Muscle layer of colon (tissue), 2 donors: ENCODE measurements at regions not wholly inside any gene's neighbourhood (a gene's known extent, or its start where the extent isn't known, plus 50 kb on each side); places are given as distances from the start of the nearest gene placed in this dataset.

Source experiments
- H3K27ac ChIP-seq: one replicate; pipeline ENCODE4 v1.7.0; 2013; ENCODE audit warnings: low read depth, mild to moderate bottlenecking, low read length, moderate library complexity
- H3K27me3 ChIP-seq, 2 donors: one replicate each; pipeline ENCODE4 v1.7.0; 2013; ENCODE audit warnings: low read length in 2 of 2, mild to moderate bottlenecking in 2 of 2; ENCODE audit not compliant: insufficient read depth in 2 of 2, control insufficient read depth in 1 of 2
- H3K36me3 ChIP-seq: one replicate; pipeline ENCODE4 v1.7.0; 2013; ENCODE audit warnings: mild to moderate bottlenecking, low read length; ENCODE audit not compliant: insufficient read depth
- H3K4me1 ChIP-seq: one replicate; pipeline ENCODE4 v1.7.0; 2013; ENCODE audit warnings: mild to moderate bottlenecking, low read length; ENCODE audit not compliant: insufficient read depth
- H3K4me3 ChIP-seq, 2 donors: one replicate each; pipeline ENCODE4 v1.7.0; 2013; ENCODE audit warnings: low read length in 2 of 2, low read depth in 1 of 2, mild to moderate bottlenecking in 1 of 2, moderate library complexity in 1 of 2
- H3K9ac ChIP-seq: one replicate; pipeline ENCODE4 v1.7.0; 2013; ENCODE audit warnings: low read length
- H3K9me3 ChIP-seq: one replicate; pipeline ENCODE4 v1.7.0; 2013; ENCODE audit warnings: mild to moderate bottlenecking, low read length
- donor health status: abdominal sarcoma.
- donor health status: Adenocarcinoma of cecum.

GRCh38 chr3:156608601-156609514 is 53.9 kb upstream of the SSR3 start:
- Histone ChIP-seq H3K27ac (no peak overlapping the region), H3K9me3 (no peaks in the 10 kb centered on the region), H3K9ac (no peak overlapping the region)

DNA sequence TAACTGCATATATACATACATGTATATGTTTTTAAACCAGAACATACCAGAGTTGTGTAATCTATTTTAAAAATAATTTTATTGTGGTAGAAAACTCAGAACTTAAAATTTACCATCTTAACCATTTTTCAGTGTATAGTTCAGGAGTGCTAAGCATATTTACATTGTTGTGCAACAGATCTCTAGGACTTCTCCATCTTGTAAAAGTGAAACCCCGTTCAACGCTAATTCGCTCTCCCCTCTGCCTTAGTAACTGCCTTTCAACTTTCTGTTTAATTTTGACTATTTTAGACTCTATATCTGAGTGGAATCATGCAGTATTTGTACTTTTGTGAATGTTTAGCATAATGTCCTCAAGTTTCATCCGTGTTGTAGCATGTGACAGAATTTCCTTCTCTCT is 51.8 kb upstream of the SSR3 start:
- no peaks in the 10 kb centered on the region for H3K27me3 ChIP-seq
- peak overlapping the region; percentile 81 for H3K27ac ChIP-seq
- H3K4me1 ChIP-seq, result peaks cover 4% of the 10 kb centered on the region
- H3K4me3 ChIP-seq, result peak overlapping the region in 1 of 2 donors; percentile 24
- H3K36me3 ChIP-seq, result no peaks in the 10 kb centered on the region
- H3K9ac ChIP-seq, result no peak overlapping the region
- H3K9me3 ChIP-seq, result no peaks in the 10 kb centered on the region

More at GRCh38 chr3:156608601-156609514, 53.9 kb upstream of the SSR3 start:
- no peaks in the 10 kb centered on the region for H3K27me3 ChIP-seq
- H3K36me3 ChIP-seq, result no peaks in the 10 kb centered on the region
- H3K4me3 ChIP-seq, result no peak overlapping the region
- peaks cover 4% of the 10 kb centered on the region for H3K4me1 ChIP-seq

DNA sequence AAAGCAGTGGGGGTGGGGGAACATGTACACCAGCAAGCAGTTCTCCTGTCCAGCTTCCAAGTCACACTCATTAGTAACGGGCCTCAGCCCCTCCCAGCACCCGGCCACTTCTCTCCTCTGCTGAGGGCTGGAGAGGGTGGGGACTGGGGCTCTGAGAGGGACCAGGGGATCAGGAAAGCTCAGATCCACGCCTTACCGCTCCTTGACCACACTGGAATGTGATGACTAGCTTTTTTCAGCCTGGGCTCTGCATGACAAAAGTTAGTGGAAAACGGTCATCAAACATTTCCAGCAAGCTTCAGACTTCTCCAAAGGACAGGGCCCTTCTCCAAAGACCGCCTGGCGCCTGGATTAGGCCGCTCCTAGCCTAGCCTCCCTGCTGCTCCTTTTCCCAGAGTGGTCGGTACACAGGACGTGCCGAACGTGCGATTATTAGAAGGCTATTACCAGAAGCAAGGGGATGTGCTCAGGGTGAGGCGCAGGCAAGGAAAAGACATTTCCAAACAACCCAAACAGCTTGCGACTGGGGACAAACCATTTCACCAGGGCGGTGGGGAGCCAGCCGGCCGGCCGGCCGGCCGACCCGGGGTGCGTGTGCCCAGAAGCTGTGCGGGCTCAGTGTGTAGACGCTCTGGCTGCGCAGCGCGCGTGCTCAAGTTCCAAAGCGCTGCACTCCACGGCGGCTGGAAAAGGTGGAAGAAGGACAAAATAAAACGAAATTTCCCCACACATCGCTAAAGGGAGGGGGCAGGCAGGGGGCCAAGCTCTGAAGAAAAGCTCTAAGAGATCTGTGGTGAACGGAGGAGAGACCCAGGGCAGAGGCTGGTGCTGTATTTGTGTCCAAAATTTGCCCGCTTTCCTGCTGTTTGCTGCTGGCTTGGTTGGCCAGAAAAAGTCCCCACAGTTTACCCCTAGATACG is 51.0 kb upstream of the SSR3 start:
- Histone ChIP-seq H3K36me3 (no peaks in the 10 kb centered on the region), H3K27me3 (no peaks in the 10 kb centered on the region), H3K9me3 (no peaks in the 10 kb centered on the region), H3K4me3 (peak overlapping the region; percentile 44 to 67), H3K9ac (peak overlapping the region; percentile 52), H3K4me1 (peaks cover 4% of the 10 kb centered on the region), H3K27ac (peak overlapping the region; percentile 81)

- H3K4me1 ChIP-seq, result peaks cover 4% of the 10 kb centered on the region
- H3K36me3 ChIP-seq, result no peaks in the 10 kb centered on the region
- H3K27ac ChIP-seq, result no peak overlapping the region
- no peak overlapping the region for H3K9ac ChIP-seq
- H3K9me3 ChIP-seq, result no peaks in the 10 kb centered on the region
- H3K4me3 ChIP-seq, result no peak overlapping the region
- H3K27me3 ChIP-seq, result no peaks in the 10 kb centered on the region
Observed at GRCh38 chr3:156604642-156605144, 49.8 kb upstream of the SSR3 start.
